Lower leg skin (tissue), 4 donors: ENCODE measurements at regions not wholly inside any gene's neighbourhood (a gene's known extent, or its start where the extent isn't known, plus 50 kb on each side); places are given as distances from the start of the nearest gene placed in this dataset.
"Not testable (repeated sequence)": the region's sequence is repeated elsewhere in the genome, so short reads cannot be mapped to it uniquely, and the experiment has no call there.

Source experiments
- DNase-seq, 2 donors: peaks; one replicate each; pipeline ENCODE4 v3.0.0-alpha.2; 2019; ENCODE audit warnings: low spot score in 2 of 2
- H3K4me3 ChIP-seq: fragments of 200-600 bp; sonication (generic); 2 replicates; pipeline ENCODE4 v1.5.1; 2017; ENCODE audit warnings: mild to moderate bottlenecking, low read depth; ENCODE audit not compliant: poor library complexity, severe bottlenecking
- CTCF ChIP-seq, 3 donors: fragments of 450-650 bp; IDR thresholded peaks; one replicate each; pipeline ENCODE4 v1.5.1; 2016; ENCODE audit warnings: antibody characterized with exemption in 3 of 3, mild to moderate bottlenecking in 3 of 3, moderate library complexity in 2 of 3
- POLR2A ChIP-seq, 2 donors: fragments of 450-650 bp; IDR thresholded peaks; one replicate each; pipeline ENCODE4 v1.6.1; 2016 to 2017; ENCODE audit warnings: antibody characterized with exemption in 2 of 2, mild to moderate bottlenecking in 1 of 2, moderate library complexity in 1 of 2
- WGBS, 2 donors: methylation state at CpG; one replicate each; pipeline ENCODE4 v1.1.5; 2018; 5-methylcytosine and 5-hydroxymethylcytosine counted together
- intact Hi-C: fragments of 100-400 bp; cut with DNase I; formaldehyde crosslinking; loops from one replicate; pipeline ENCODE4 v1.15.0; 2023; ENCODE audit warnings: low total_unique reads

GRCh38 chr10:64419461-64419860 is 898.3 kb downstream of the REEP3 start:
- H3K4me3 ChIP-seq = no peak overlapping the region
- 50 to 53% methylated on average over 2 of the region's 2 CpGs for WGBS, 2 donors
- TF ChIP-seq CTCF (IDR thresholded peaks at IDR 0.05) = no peak
- TF ChIP-seq POLR2A (IDR thresholded peaks at IDR 0.05) = no peak
- no peak for DNase-seq
- intact Hi-C loops = no loop called here

GRCh38 chr10:64426745-64427144 is 905.5 kb downstream of the REEP3 start:
- TF ChIP-seq POLR2A (IDR thresholded peaks at IDR 0.05) (no peak), CTCF (IDR thresholded peaks at IDR 0.05) (no peak)
- 78 to 86% methylated on average over 3 of the region's 3 CpGs for WGBS, 2 donors
- no peak overlapping the region for H3K4me3 ChIP-seq
- no peak for DNase-seq
- intact Hi-C loops = no loop called here

GRCh38 chr10:64430690-64431323 is 909.6 kb downstream of the REEP3 start:
- no peak for DNase-seq
- no peak overlapping the region for H3K4me3 ChIP-seq
- intact Hi-C loops = no loop called here
- TF ChIP-seq CTCF (IDR thresholded peaks at IDR 0.05) (no peak), POLR2A (IDR thresholded peaks at IDR 0.05) (no peak)
- WGBS, 2 donors = 28 to 35% methylated on average over 2 of the region's 2 CpGs

GRCh38 chr10:64441872-64442271 is 920.7 kb downstream of the REEP3 start:
- DNase-seq, intact Hi-C loops, H3K4me3 ChIP-seq: not testable (repeated sequence)
- 92 to 93% methylated on average over 14 of the region's 14 CpGs for WGBS, 2 donors

- intact Hi-C loops = no loop called here
- no peak overlapping the region for H3K4me3 ChIP-seq
- TF ChIP-seq CTCF (IDR thresholded peaks at IDR 0.05) (no peak), POLR2A (IDR thresholded peaks at IDR 0.05) (no peak)
- DNase-seq = no peak
Measured at GRCh38 chr10:64444163-64444562, 923.0 kb downstream of the REEP3 start.

- 93 to 94% methylated on average over 2 of the region's 2 CpGs for WGBS, 2 donors
- intact Hi-C loops = no loop called here
- H3K4me3 ChIP-seq = no peak overlapping the region
- DNase-seq = no peak
- TF ChIP-seq POLR2A (IDR thresholded peaks at IDR 0.05) = no peak
- no peak for TF ChIP-seq CTCF (IDR thresholded peaks at IDR 0.05)
Measured at GRCh38 chr10:64444564-64444963, 923.4 kb downstream of the REEP3 start.
